H9 (cell line): ENCODE measurements at regions not wholly inside any gene's neighbourhood (a gene's known extent, or its start where the extent isn't known, plus 50 kb on each side); places are given as distances from the start of the nearest gene placed in this dataset.

Experiments used
- DNase-seq: peaks from one replicate; pipeline ENCODE4 v3.0.0-alpha.2; 2017
- H2AFZ ChIP-seq: one replicate; pipeline ENCODE4 v1.6.1; 2013; ENCODE audit warnings: mild to moderate bottlenecking, low read length, control low read depth, moderate library complexity
- H2AK5ac ChIP-seq: 2 replicates; pipeline ENCODE4 v1.6.1; 2013; ENCODE audit warnings: low read length, control low read depth, mixed read lengths; ENCODE audit not compliant: insufficient read length
- H2BK120ac ChIP-seq: one replicate; pipeline ENCODE4 v1.6.1; 2013; ENCODE audit warnings: low read depth, mild to moderate bottlenecking, low read length, control low read depth, inconsistent platforms; ENCODE audit not compliant: poor library complexity, severe bottlenecking
- H2BK12ac ChIP-seq: 2 replicates; pipeline ENCODE4 v1.6.1; 2013; ENCODE audit warnings: low read length, control low read depth, mixed read lengths, low read depth; ENCODE audit not compliant: insufficient read length
- H2BK15ac ChIP-seq: 2 replicates; pipeline ENCODE4 v1.6.1; 2013; ENCODE audit warnings: low read depth, low read length, control low read depth
- H2BK20ac ChIP-seq: one replicate; pipeline ENCODE4 v1.6.1; 2013; ENCODE audit warnings: low read depth, mild to moderate bottlenecking, low read length, control low read depth, inconsistent platforms; ENCODE audit not compliant: poor library complexity, severe bottlenecking
- H2BK5ac ChIP-seq: 2 replicates; pipeline ENCODE4 v1.6.1; 2013; ENCODE audit warnings: low read length, control low read depth, mixed read lengths; ENCODE audit not compliant: insufficient read length
- H3K14ac ChIP-seq: 2 replicates; pipeline ENCODE4 v1.6.1; 2013; ENCODE audit warnings: low read length, control low read depth; ENCODE audit not compliant: insufficient read depth
- H3K18ac ChIP-seq: 2 replicates; pipeline ENCODE4 v1.6.1; 2013; ENCODE audit warnings: low read depth, mild to moderate bottlenecking, mixed read lengths, low read length, control low read depth; ENCODE audit not compliant: insufficient read length
- H3K23ac ChIP-seq: 2 replicates; pipeline ENCODE4 v1.6.1; 2013; ENCODE audit warnings: low read length, control low read depth, mixed read lengths, low read depth; ENCODE audit not compliant: insufficient read length
- H3K23me2 ChIP-seq: 2 replicates; pipeline ENCODE4 v1.6.1; 2013; ENCODE audit warnings: low read depth, mild to moderate bottlenecking, mixed read lengths, low read length, control low read depth; ENCODE audit not compliant: insufficient read length, poor library complexity, severe bottlenecking
- H3K27ac ChIP-seq: 2 replicates; pipeline ENCODE4 v1.5.1; 2013; ENCODE audit warnings: low read length, control low read depth, mixed read lengths, low read depth; ENCODE audit not compliant: insufficient read length
- H3K27me3 ChIP-seq: 2 replicates; pipeline ENCODE4 v1.6.1; 2013; ENCODE audit warnings: low read length, control low read depth, inconsistent platforms; ENCODE audit not compliant: insufficient read depth
- H3K4ac ChIP-seq: 2 replicates; pipeline ENCODE4 v1.6.1; 2013; ENCODE audit warnings: low read depth, mild to moderate bottlenecking, control low read depth, inconsistent platforms, low read length, moderate library complexity
- H3K4me1 ChIP-seq: 2 replicates; pipeline ENCODE4 v1.6.1; 2013; ENCODE audit warnings: low read length, control low read depth, inconsistent platforms; ENCODE audit not compliant: insufficient read depth
- H3K4me2 ChIP-seq: 2 replicates; pipeline ENCODE4 v1.6.1; 2013; ENCODE audit warnings: low read length, control low read depth, mixed read lengths; ENCODE audit not compliant: insufficient read length, insufficient read depth
- H3K56ac ChIP-seq: 2 replicates; pipeline ENCODE4 v1.6.1; 2013; ENCODE audit warnings: low read depth, mild to moderate bottlenecking, mixed read lengths, low read length, control low read depth; ENCODE audit not compliant: insufficient read length
- H3K79me1 ChIP-seq: 2 replicates; pipeline ENCODE4 v1.6.1; 2013; ENCODE audit warnings: low read depth, mild to moderate bottlenecking, moderate library complexity, low read length, control low read depth, inconsistent platforms; ENCODE audit not compliant: insufficient read depth, poor library complexity, severe bottlenecking
- H3K79me2 ChIP-seq: 2 replicates; pipeline ENCODE4 v1.6.1; 2013; ENCODE audit warnings: low read length, control low read depth, inconsistent platforms; ENCODE audit not compliant: insufficient read depth
- H3K9ac ChIP-seq: 2 replicates; pipeline ENCODE4 v1.6.1; 2013; ENCODE audit warnings: low read length, control low read depth, mixed read lengths; ENCODE audit not compliant: insufficient read length; ENCODE audit errors: extremely low read depth
- H3K9me3 ChIP-seq: one replicate; pipeline ENCODE4 v1.6.1; 2013; ENCODE audit warnings: low read depth, low read length, inconsistent platforms; ENCODE audit not compliant: control insufficient read depth
- H3T11ph ChIP-seq: one replicate; pipeline ENCODE4 v1.6.1; 2013; ENCODE audit warnings: mild to moderate bottlenecking, low read length, control low read depth, inconsistent platforms
- H4K20me1 ChIP-seq: one replicate; pipeline ENCODE4 v1.6.1; 2013; ENCODE audit not compliant: control insufficient read depth, insufficient read length, insufficient read depth
- H4K5ac ChIP-seq: 2 replicates; pipeline ENCODE4 v1.6.1; 2013; ENCODE audit warnings: low read depth, mild to moderate bottlenecking, mixed read lengths, low read length, control low read depth; ENCODE audit not compliant: insufficient read length
- H4K8ac ChIP-seq: replicated peaks from 2 replicates; pipeline ENCODE4 v1.6.1; 2013; ENCODE audit warnings: low read length, control low read depth, mixed read lengths, low read depth; ENCODE audit not compliant: insufficient read length
- H4K91ac ChIP-seq: 2 replicates; pipeline ENCODE4 v1.6.1; 2013; ENCODE audit warnings: low read depth, mild to moderate bottlenecking, moderate library complexity, mixed read lengths, low read length, control low read depth; ENCODE audit not compliant: insufficient read length
- H3K27ac Mint-ChIP-seq, 3 experiments: 2 replicates in 2 of 3; 3 replicates in 1 of 3; pipeline ENCODE4 v1.8.0; 2020 to 2021; ENCODE audit warnings: mixed read lengths in 3 of 3, mild to moderate bottlenecking in 1 of 3, moderate library complexity in 1 of 3
- H3K27me3 Mint-ChIP-seq: 2 replicates; pipeline ENCODE4 v1.8.0; 2021; ENCODE audit warnings: low read depth, mild to moderate bottlenecking, moderate library complexity, mixed read lengths
- H3K36me3 Mint-ChIP-seq, 3 experiments: 2 replicates in 2 of 3; 3 replicates in 1 of 3; pipeline ENCODE4 v1.8.0; 2020 to 2021; ENCODE audit warnings: low read depth in 3 of 3, mixed read lengths in 3 of 3; ENCODE audit not compliant: insufficient read depth in 1 of 3
- H3K4me1 Mint-ChIP-seq, 2 experiments: 2 replicates each; pipeline ENCODE4 v1.8.0; 2020; ENCODE audit warnings: mixed read lengths in 2 of 2
- H3K4me3 Mint-ChIP-seq, 2 experiments: 2 replicates in 1 of 2; 3 replicates in 1 of 2; pipeline ENCODE4 v1.8.0; 2020 to 2021; ENCODE audit warnings: mild to moderate bottlenecking in 2 of 2, mixed read lengths in 2 of 2, moderate library complexity in 1 of 2
- H3K9me3 Mint-ChIP-seq, 2 experiments: 2 replicates in 1 of 2; 3 replicates in 1 of 2; pipeline ENCODE4 v1.8.0; 2020; ENCODE audit warnings: mild to moderate bottlenecking in 2 of 2, mixed read lengths in 2 of 2, moderate library complexity in 1 of 2
- WGBS: extraction: QIAGEN DNeasy Blood & Tissue Kit; methylation state at CpG from one replicate; pipeline ENCODE4 v1.1.7; 2013; ENCODE audit warnings: missing lambda C conversion rate, low lambda C conversion rate, mixed read lengths; ENCODE audit not compliant: insufficient read length; ENCODE audit errors: extremely low coverage; 5-methylcytosine and 5-hydroxymethylcytosine counted together
- TF ChIP-seq, protein P1 (sequence below): fragments of 200-600 bp; sonication (generic); conservative IDR thresholded peaks from 3 replicates; pipeline ENCODE4 v1.8.0; 2021; ENCODE audit warnings: antibody characterized with exemption, mild to moderate bottlenecking

DNA sequence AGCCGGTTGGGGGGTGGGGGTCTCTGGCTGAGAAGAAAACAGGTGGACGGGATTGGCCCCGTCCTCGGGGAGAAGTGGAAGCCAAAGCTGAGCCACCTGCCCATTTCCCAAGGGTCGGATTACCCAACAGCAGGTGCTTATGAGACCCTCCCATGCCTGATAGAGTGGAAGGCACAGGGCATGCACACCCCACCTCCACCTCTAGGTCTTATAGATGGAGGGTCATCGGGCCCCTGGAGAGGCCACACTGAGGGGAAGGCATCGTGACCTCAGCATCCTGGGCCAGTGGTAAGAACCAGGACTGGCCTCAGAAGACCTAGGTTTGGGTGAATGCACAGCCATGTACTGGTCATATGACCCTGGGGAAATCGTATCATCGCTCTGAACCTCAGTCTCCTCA, 85.9 kb downstream of the BUD13 start:
- no peaks in the 10 kb centered on the region for H4K20me1 ChIP-seq
- peak overlapping the region; percentile 39 for H3K4me2 ChIP-seq
- H3K27me3 ChIP-seq = no peaks in the 10 kb centered on the region

More for the DNA sequence above, 85.9 kb downstream of the BUD13 start:
- Histone ChIP-seq H4K8ac (peak overlapping the region; percentile 71), H2BK20ac (peak overlapping the region; percentile 86), H3K9ac (no peak overlapping the region), H2AFZ (no peak overlapping the region), H2BK15ac (no peak overlapping the region), H2BK5ac (no peak overlapping the region), H2BK12ac (peak overlapping the region; percentile 70), H3K79me1 (no peaks in the 10 kb centered on the region), H3K9me3 (peaks cover 3% of the 10 kb centered on the region), H3K18ac (peak overlapping the region; percentile 55), H4K5ac (no peak overlapping the region), H3T11ph (no peak overlapping the region), H3K14ac (no peak overlapping the region), H3K56ac (no peak overlapping the region), H3K23ac (no peak overlapping the region), H3K4me1 (peaks cover 15% of the 10 kb centered on the region; the same call in 1 of the 2 replicates), H3K23me2 (no peaks in the 10 kb centered on the region), H2BK120ac (no peak overlapping the region), H3K4ac (no peak overlapping the region; the same call in 1 of the 2 replicates), H4K91ac (no peak overlapping the region), H3K79me2 (no peaks in the 10 kb centered on the region), H3K27ac (no peak overlapping the region), H2AK5ac (peak overlapping the region; percentile 62)
- Mint-ChIP-seq H3K4me1 (peaks cover 17 to 31% of the 10 kb centered on the region in 2 experiments), H3K9me3 (peaks cover 9 to 14% of the 10 kb centered on the region in 2 experiments; a peak in 4 of 5 replicates), H3K4me3 (no peak overlapping the region; a peak in 1 of 5 replicates), H3K36me3 (peaks cover 0 to 11% (median 6%) of the 10 kb centered on the region in 3 experiments; a peak in 4 of 7 replicates), H3K27me3 (peaks cover 4% of the 10 kb centered on the region; the same call in 1 of the 2 replicates), H3K27ac (peak overlapping the region in 2 of 3 experiments; percentile 74 to 86; a peak in 4 of 7 replicates)
- no CpG with 5 or more reads among the region's 9 CpGs for WGBS
- DNase-seq = no peak
- TF ChIP-seq, protein P1, sequence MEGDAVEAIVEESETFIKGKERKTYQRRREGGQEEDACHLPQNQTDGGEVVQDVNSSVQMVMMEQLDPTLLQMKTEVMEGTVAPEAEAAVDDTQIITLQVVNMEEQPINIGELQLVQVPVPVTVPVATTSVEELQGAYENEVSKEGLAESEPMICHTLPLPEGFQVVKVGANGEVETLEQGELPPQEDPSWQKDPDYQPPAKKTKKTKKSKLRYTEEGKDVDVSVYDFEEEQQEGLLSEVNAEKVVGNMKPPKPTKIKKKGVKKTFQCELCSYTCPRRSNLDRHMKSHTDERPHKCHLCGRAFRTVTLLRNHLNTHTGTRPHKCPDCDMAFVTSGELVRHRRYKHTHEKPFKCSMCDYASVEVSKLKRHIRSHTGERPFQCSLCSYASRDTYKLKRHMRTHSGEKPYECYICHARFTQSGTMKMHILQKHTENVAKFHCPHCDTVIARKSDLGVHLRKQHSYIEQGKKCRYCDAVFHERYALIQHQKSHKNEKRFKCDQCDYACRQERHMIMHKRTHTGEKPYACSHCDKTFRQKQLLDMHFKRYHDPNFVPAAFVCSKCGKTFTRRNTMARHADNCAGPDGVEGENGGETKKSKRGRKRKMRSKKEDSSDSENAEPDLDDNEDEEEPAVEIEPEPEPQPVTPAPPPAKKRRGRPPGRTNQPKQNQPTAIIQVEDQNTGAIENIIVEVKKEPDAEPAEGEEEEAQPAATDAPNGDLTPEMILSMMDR = no peak
